Spinal cord (tissue), 9 donors: ENCODE measurements at regions not wholly inside any gene's neighbourhood (a gene's known extent, or its start where the extent isn't known, plus 50 kb on each side); places are given as distances from the start of the nearest gene placed in this dataset.
A peak's percentile ranks its signal among the peaks of the same experiment; 100 is the strongest.
"Not testable (repeated sequence)": the region's sequence is repeated elsewhere in the genome, so short reads cannot be mapped to it uniquely, and the experiment has no call there.

ENCODE experiments used
- DNase-seq, 6 donors: peaks; one replicate each; pipeline versions ENCODE4 v3.0.0 to v3.0.0-alpha.2; 2013 to 2015; ENCODE audit warnings: low spot score in 6 of 6, low read depth in 4 of 6
- H3K27ac ChIP-seq: one replicate; pipeline ENCODE4 v1.5.1; 2013; ENCODE audit warnings: low read depth, low read length, control low read depth
- H3K27me3 ChIP-seq: one replicate; pipeline ENCODE4 v1.6.1; 2013; ENCODE audit warnings: low read length; ENCODE audit not compliant: control insufficient read depth, insufficient read depth
- H3K36me3 ChIP-seq: one replicate; pipeline ENCODE4 v1.6.1; 2013; ENCODE audit warnings: low read length; ENCODE audit not compliant: control insufficient read depth, insufficient read depth
- H3K4me1 ChIP-seq: one replicate; pipeline ENCODE4 v1.6.1; 2013; ENCODE audit warnings: low read length; ENCODE audit not compliant: control insufficient read depth, insufficient read depth
- H3K4me3 ChIP-seq: one replicate; pipeline ENCODE4 v1.5.1; 2013; ENCODE audit warnings: low read depth, low read length, control low read depth
- H3K9me3 ChIP-seq: one replicate; pipeline ENCODE4 v1.6.1; 2013; ENCODE audit warnings: low read length; ENCODE audit not compliant: control insufficient read depth, insufficient read depth
- WGBS: methylation state at CpG from one replicate; pipeline ENCODE4 v1.1.5; 2013; ENCODE audit warnings: missing lambda C conversion rate; ENCODE audit not compliant: insufficient coverage; 5-methylcytosine and 5-hydroxymethylcytosine counted together
- donor health status: healthy.

- Histone ChIP-seq H3K27me3 (no peaks in the 10 kb centered on the region), H3K27ac (no peak overlapping the region), H3K9me3 (no peaks in the 10 kb centered on the region), H3K4me3 (no peak overlapping the region), H3K36me3 (no peaks in the 10 kb centered on the region), H3K4me1 (no peaks in the 10 kb centered on the region)
- peak in 1 of 6 donors; percentile 67 for DNase-seq
- no CpG with 5 or more reads among the region's 8 CpGs for WGBS
Observed at GRCh38 chr21:31443736-31444521, 99.9 kb upstream of the TIAM1 start.

GRCh38 chr21:31442339-31442738, 98.3 kb upstream of the TIAM1 start:
- Histone ChIP-seq H3K36me3 (no peaks in the 10 kb centered on the region), H3K4me1 (no peaks in the 10 kb centered on the region), H3K9me3 (no peaks in the 10 kb centered on the region), H3K27me3 (no peaks in the 10 kb centered on the region), H3K4me3 (no peak overlapping the region), H3K27ac (no peak overlapping the region)
- no peak for DNase-seq
- WGBS: 80% methylated on average over 5 of the region's 6 CpGs

- peaks cover 4% of the 10 kb centered on the region for H3K36me3 ChIP-seq
- H3K4me1 ChIP-seq: peaks cover 2% of the 10 kb centered on the region
- no peak overlapping the region for H3K4me3 ChIP-seq
- H3K27me3 ChIP-seq: no peaks in the 10 kb centered on the region
- H3K9me3 ChIP-seq: no peaks in the 10 kb centered on the region
- WGBS: 94% methylated on average over 7 of the region's 9 CpGs
- no peak for DNase-seq
- no peak overlapping the region for H3K27ac ChIP-seq
Observed at GRCh38 chr21:31429506-31429905, 85.4 kb upstream of the TIAM1 start.

- Histone ChIP-seq H3K27me3 (no peaks in the 10 kb centered on the region), H3K9me3 (no peaks in the 10 kb centered on the region), H3K4me1 (peaks cover 2% of the 10 kb centered on the region), H3K27ac (no peak overlapping the region), H3K4me3 (no peak overlapping the region), H3K36me3 (peaks cover 4% of the 10 kb centered on the region)
- WGBS: 100% methylated on average over 2 of the region's 5 CpGs
- DNase-seq: no peak
Observed at GRCh38 chr21:31426235-31426797, 82.3 kb upstream of the TIAM1 start.

- peaks cover 2% of the 10 kb centered on the region for H3K4me1 ChIP-seq
- no peaks in the 10 kb centered on the region for H3K9me3 ChIP-seq
- peaks cover 4% of the 10 kb centered on the region for H3K36me3 ChIP-seq
- no peak overlapping the region for H3K27ac ChIP-seq
- H3K27me3 ChIP-seq: no peaks in the 10 kb centered on the region
- no peak for DNase-seq
- no peak overlapping the region for H3K4me3 ChIP-seq
- 63% methylated on average over 4 of the region's 5 CpGs for WGBS
Observed at GRCh38 chr21:31425138-31425537, 81.1 kb upstream of the TIAM1 start.

- H3K36me3 ChIP-seq: no peaks in the 10 kb centered on the region
- H3K4me3 ChIP-seq: no peak overlapping the region
- peak in 1 of 6 donors; percentile 19 for DNase-seq
- no peak overlapping the region for H3K27ac ChIP-seq
- no CpG with 5 or more reads among the region's 6 CpGs for WGBS
- H3K4me1 ChIP-seq: peaks cover 2% of the 10 kb centered on the region
- H3K9me3 ChIP-seq: no peaks in the 10 kb centered on the region
- no peaks in the 10 kb centered on the region for H3K27me3 ChIP-seq
Observed at GRCh38 chr21:31424058-31424457, 80.0 kb upstream of the TIAM1 start.

GRCh38 chr21:31420988-31421387, 76.9 kb upstream of the TIAM1 start:
- Histone ChIP-seq H3K27ac (no peak overlapping the region), H3K4me3 (no peak overlapping the region), H3K27me3 (no peaks in the 10 kb centered on the region), H3K9me3 (no peaks in the 10 kb centered on the region), H3K4me1 (peaks cover 12% of the 10 kb centered on the region), H3K36me3 (no peaks in the 10 kb centered on the region)
- WGBS: 100% methylated on average over 4 of the region's 8 CpGs
- no peak for DNase-seq

- Histone ChIP-seq H3K27ac (no peak overlapping the region), H3K36me3 (no peaks in the 10 kb centered on the region), H3K9me3 (no peaks in the 10 kb centered on the region), H3K27me3 (no peaks in the 10 kb centered on the region), H3K4me1 (peaks cover 12% of the 10 kb centered on the region), H3K4me3 (no peak overlapping the region)
- no peak for DNase-seq
- WGBS: no CpG with 5 or more reads among the region's 1 CpG
Observed at GRCh38 chr21:31420354-31420753, 76.3 kb upstream of the TIAM1 start.

- Histone ChIP-seq H3K27me3 (no peaks in the 10 kb centered on the region), H3K4me1 (peaks cover 10% of the 10 kb centered on the region), H3K27ac (no peak overlapping the region), H3K9me3 (no peaks in the 10 kb centered on the region), H3K36me3 (no peaks in the 10 kb centered on the region), H3K4me3 (no peak overlapping the region)
- 52% methylated on average over 5 of the region's 9 CpGs for WGBS
- DNase-seq: peak in 1 of 6 donors; percentile 46
Observed at GRCh38 chr21:31418377-31419001, 74.4 kb upstream of the TIAM1 start.

GRCh38 chr21:31417214-31417613, 73.2 kb upstream of the TIAM1 start:
- H3K27ac ChIP-seq, H3K27me3 ChIP-seq, H3K4me3 ChIP-seq, DNase-seq, H3K9me3 ChIP-seq, H3K36me3 ChIP-seq: not testable (repeated sequence)
- WGBS: 100% methylated on average over 1 of the region's 3 CpGs
- peaks cover 10% of the 10 kb centered on the region for H3K4me1 ChIP-seq
